Bronchial epithelial cell (primary cell): ENCODE measurements at regions not wholly inside any gene's neighbourhood (a gene's known extent, or its start where the extent isn't known, plus 50 kb on each side); places are given as distances from the start of the nearest gene placed in this dataset.

ENCODE experiments used
- DNase-seq: peaks from one replicate; pipeline ENCODE4 v3.0.0-alpha.2; 2010; ENCODE audit warnings: low read depth
- FAIRE-seq: peaks from 2 replicates; lab custom pipeline; 2011; peaks lifted over from hg19 to GRCh38; lab: Jason Lieb, UNC
- H3K27me3 ChIP-seq: 2 replicates; pipeline ENCODE4 v1.5.1; 2011; ENCODE audit warnings: low read length; ENCODE audit not compliant: control insufficient read depth, insufficient read depth
- H3K36me3 ChIP-seq: 2 replicates; pipeline ENCODE4 v1.5.1; 2011; ENCODE audit warnings: low read length; ENCODE audit not compliant: control insufficient read depth, insufficient read depth
- H3K4me3 ChIP-seq: 2 replicates; pipeline ENCODE4 v1.5.1; 2011; ENCODE audit warnings: mild to moderate bottlenecking, low read depth, low read length, control low read depth
- CTCF ChIP-seq: IDR thresholded peaks from 2 replicates; pipeline ENCODE4 v1.5.1; 2011; ENCODE audit warnings: mild to moderate bottlenecking, moderate library complexity, low read length, control low read depth, inconsistent platforms; ENCODE audit not compliant: insufficient read depth, severe bottlenecking

GRCh38 chr11:95486466-95486865 lies 255.5 kb upstream of the SESN3 start:
- no peak for DNase-seq
- FAIRE-seq = no peak
- Histone ChIP-seq H3K27me3 (no peaks in the 10 kb centered on the region), H3K4me3 (no peak overlapping the region), H3K36me3 (no peaks in the 10 kb centered on the region)
- no peak for TF ChIP-seq CTCF

- H3K4me3 ChIP-seq = no peak overlapping the region
- no peak for TF ChIP-seq CTCF
- DNase-seq = peak; percentile 97
- H3K36me3 ChIP-seq = no peaks in the 10 kb centered on the region
- H3K27me3 ChIP-seq = no peaks in the 10 kb centered on the region
- peak; percentile 43 for FAIRE-seq
Observed at GRCh38 chr11:95485115-95485900, 254.3 kb upstream of the SESN3 start.

- no peak for DNase-seq
- no peak for FAIRE-seq
- Histone ChIP-seq H3K36me3 (no peaks in the 10 kb centered on the region), H3K4me3 (no peak overlapping the region), H3K27me3 (no peaks in the 10 kb centered on the region)
- TF ChIP-seq CTCF = no peak
Observed at GRCh38 chr11:95483339-95483738, 252.3 kb upstream of the SESN3 start.

GRCh38 chr11:95478003-95478402 lies 247.0 kb upstream of the SESN3 start:
- DNase-seq = peak; percentile 84
- no peak for TF ChIP-seq CTCF
- H3K4me3 ChIP-seq = no peak overlapping the region

GRCh38 chr11:95469258-95469657 lies 238.3 kb upstream of the SESN3 start:
- no peaks in the 10 kb centered on the region for H3K36me3 ChIP-seq
- FAIRE-seq = no peak
- peak; percentile 59 for DNase-seq
- no peak overlapping the region for H3K4me3 ChIP-seq
- TF ChIP-seq CTCF = no peak
- no peaks in the 10 kb centered on the region for H3K27me3 ChIP-seq

More at GRCh38 chr11:95478003-95478402, 247.0 kb upstream of the SESN3 start:
- no peak for FAIRE-seq
- Histone ChIP-seq H3K36me3 (no peaks in the 10 kb centered on the region), H3K27me3 (no peaks in the 10 kb centered on the region)
